GM18498 (cell line): ENCODE measurements at regions not wholly inside any gene's neighbourhood (a gene's known extent, or its start where the extent isn't known, plus 50 kb on each side); places are given as distances from the start of the nearest gene placed in this dataset.
A peak's percentile ranks its signal among the peaks of the same experiment; 100 is the strongest.

Experiments
- ATAC-seq: cut with Tn5 transposase; IDR thresholded peaks from one replicate; pipeline ENCODE4 v1.9.1; 2021; ENCODE audit warnings: mild to moderate bottlenecking, moderate library complexity; ENCODE audit not compliant: unreplicated experiment

- no peak for ATAC-seq
Observed at GRCh38 chr5:99928490-99928889, 606.7 kb upstream of the FAM174A start.

- ATAC-seq = peak; percentile 49
Observed at GRCh38 chr5:99926463-99926862, 608.7 kb upstream of the FAM174A start.

GRCh38 chr5:99922386-99922785, 612.8 kb upstream of the FAM174A start:
- ATAC-seq = no peak

DNA sequence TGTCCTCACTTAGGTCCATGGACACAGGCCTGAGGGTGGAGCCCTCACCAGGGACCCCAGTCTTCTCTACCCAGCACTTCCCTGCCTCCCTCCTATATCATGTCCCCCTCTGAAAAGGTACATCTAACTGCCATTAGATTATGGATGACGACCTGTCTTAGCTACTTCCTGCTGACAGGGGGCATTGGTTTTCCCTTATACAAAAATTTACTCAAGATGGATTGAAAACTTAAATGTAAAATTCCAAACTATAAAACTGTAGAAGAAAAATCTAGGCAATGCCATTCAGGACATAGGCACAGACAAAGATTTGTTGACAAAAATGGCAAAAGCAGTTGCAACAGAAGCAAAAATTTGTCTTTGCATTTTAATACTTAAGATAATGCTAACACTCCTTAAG, 623.2 kb upstream of the FAM174A start:
- no peak for ATAC-seq

GRCh38 chr5:99906776-99907175, 628.4 kb upstream of the FAM174A start:
- ATAC-seq = no peak

DNA sequence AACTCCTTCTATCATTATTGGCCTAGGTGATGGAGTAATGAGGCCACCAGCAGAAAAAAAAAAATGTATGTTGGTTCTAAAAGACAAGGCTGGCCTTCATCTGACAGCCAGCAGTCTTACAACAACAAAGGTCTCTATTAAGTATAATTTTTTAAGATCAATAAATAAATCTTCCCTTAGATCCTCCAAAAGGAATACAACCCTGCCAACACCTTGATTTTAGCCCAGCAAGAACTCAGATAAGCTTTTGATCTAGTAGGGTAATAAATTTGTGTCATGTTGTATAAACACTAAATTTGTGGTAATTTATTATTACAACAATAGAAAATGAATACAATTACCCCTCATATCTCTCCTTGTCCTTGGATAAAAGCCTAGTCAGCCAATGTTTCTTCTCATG, 633.2 kb upstream of the FAM174A start:
- no peak for ATAC-seq

DNA sequence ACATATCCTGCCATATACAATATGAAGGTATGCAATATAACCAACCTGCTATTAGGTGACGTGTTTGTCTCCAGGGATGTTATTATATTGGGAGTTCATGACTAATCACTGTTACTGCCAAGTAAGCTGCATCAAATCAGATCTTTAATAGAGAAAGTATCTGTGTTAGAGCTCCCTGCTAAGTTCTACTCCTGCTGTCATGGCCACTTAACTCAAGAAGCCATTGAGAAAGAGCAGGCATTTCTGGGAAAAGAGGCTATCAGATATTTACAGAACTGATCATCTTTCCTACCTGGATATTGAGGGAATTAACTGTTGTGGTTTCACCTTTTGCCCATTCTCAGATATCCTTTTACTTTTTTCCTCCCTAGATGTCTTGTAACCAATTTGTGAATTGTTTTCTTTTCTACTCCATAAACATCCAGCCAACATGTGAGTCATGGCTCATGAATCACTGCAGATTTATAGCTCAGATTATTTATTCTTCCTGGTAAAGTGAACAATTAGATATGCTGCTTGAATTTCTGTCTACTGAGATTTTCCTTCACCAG, 634.8 kb upstream of the FAM174A start:
- no peak for ATAC-seq

DNA sequence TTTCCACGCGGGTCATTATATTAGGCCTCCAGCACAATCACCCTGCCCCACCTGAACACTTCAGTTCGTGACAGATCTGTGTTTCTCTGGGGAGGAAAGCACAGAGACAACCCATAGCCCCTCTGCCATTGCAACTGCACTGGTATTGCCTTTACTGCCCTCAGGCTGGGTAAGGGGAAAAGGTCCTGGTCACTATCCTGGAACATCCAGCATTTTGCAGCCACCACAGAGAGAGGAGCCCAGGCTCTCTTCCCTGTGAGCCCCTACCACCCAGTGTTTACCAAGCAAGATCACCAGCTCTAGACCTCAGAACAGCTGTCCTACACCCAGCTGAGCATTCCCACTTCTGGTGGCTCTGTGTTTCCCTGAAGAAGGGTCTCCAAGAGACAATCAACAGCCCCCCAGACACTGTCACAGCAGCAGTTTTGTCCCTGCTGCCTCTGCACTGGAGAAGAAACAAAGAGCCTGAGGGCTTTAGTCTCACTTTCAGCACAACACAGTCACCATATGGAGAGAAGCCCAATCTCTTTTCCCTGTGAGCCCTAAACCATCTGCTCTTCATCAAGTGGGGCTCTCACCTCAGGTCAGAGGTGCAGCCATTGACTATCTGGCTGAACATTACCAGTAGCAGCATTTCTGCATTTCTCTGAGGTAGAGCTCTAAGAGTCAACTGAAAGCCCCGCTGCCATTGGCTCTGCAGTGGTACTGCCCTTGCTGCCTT, 655.2 kb upstream of the FAM174A start:
- ATAC-seq = no peak

DNA sequence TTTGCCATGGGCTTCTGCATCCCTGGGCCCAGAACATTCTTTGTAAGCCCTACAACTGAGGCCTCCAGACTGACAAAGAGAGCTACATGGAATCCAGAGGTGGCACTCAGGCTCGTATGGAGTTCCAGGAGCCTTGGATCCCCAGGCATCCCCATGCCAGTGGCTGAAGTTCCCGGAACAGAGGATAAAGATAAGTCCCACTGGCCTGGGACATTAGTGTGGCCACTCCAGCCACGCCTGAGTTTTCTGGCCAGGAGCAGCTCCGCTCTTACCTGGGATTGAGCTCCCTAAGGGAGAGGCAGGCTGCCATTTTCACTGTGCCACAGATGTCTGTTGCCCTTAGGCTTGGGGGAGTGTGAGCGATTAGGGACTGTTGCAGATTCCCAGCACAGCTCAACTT, 656.3 kb upstream of the FAM174A start:
- no peak for ATAC-seq

DNA sequence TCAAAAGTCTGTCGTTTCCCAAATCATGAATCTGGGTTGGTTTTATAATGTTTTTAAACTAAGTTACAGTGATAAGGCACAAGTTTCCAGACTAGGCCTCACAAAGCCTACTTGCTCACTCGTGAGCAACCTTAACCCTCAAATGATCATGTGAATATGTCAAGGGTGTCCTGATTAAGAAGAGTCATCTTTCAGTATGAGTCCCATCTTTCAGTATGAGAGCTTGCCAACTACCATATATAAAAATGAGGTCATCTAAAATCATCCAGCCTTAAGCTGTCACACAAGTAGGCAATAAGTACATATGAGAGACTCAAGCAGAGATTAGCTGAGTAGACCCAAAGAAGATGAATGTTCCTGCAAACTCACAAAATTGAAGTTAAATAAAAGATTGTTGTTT, 668.4 kb upstream of the FAM174A start:
- ATAC-seq = peak; percentile 84

- no peak for ATAC-seq
Observed at GRCh38 chr5:99865159-99865558, 670.0 kb upstream of the FAM174A start.

DNA sequence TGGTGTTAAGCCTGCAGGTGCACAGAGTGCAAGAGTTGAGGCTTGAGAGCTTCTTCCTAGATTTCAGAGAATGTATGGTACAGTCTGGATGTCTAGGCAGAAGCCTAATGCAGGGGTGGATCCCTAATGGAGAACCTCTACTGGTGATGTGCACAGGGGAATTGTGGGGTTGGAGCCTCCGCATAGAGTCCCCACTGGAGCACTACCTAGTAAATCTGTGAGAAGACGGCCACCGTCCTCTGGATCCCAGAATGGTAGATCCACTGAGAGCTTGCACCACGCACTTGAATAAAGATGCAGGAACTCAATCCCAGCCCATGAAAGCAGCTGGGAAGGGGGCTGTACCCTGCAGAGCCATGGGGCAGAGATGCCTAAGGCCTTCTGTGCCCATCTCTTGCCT, 699.4 kb upstream of the FAM174A start:
- ATAC-seq = no peak

GRCh38 chr5:99827136-99827535, 708.0 kb upstream of the FAM174A start:
- ATAC-seq = no peak

DNA sequence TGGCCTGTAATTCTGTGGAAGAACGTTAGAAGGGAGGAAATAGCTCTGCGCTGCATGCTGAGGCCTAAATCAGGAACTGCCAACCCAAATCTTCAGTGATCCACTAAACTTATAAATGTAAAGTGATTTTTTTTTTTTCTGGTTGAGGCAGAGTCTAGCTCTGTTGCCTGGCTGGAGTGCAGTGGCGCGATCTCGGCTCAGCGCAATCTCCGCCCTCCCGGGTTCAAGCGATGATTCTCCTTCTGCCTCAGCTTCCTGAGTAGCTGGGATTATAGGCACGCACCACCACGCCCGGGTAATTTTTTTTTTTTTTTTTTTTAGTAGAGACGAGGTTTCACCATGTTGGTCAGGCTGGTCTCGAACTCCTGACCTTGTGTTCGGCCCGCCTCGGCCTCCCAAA, 717.4 kb upstream of the FAM174A start:
- ATAC-seq = no peak

DNA sequence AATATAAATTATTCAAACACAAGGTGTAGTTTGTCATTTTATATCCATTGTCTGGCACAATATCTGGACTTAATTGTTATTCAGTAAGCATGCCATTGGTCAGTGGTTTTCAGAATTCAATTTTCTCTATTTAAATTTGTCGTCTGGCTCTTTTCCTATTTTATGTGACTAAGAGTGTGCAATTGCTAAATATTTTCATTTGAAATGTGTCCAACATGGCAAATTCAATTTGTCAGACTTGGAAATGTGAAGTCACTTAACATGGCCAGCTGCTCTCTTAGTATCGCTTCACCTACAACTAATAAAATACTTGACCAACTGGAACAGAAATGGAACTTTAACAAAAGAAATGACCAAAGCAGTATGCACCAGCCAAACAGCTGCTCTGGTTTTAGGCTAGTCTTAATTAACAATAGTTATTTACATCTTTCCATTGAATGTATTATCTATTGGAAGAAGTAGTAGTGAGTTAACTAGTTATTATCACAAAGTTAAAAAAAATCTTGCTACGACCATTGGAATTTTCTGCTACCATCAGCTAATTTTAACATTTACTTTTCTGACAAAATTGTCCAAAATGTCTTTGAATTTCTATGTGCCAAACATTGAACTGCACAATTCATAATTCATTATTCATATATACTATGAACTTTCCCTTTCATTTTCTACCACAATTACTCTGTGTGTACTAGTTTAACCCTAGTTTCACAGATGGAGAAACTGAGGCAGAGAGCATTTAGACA, 720.7 kb upstream of the FAM174A start:
- no peak for ATAC-seq

DNA sequence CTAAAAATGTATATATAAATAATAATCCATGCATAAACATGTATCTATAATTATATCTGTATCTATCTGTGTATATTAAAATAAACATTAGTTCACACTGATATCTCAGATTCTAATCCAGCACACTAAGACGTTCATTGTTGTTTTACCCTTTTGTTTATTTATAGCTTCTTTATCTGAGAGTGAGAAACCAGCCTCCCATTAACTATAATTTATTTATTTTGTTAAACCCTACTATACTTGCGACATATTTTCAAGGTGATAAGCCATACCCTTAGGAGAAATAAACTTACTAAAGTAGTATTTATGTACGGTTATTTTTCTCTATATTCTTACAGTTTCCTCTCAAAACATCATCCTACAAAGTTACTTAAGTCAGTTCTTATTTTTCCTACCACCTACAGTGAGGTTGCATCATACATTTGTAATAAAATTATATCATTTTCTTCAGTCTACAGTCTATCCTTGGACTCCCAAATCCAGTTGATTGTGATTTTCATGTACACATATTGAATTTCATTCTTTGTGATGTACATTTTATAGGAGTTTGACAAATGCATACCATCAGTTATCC, 726.4 kb upstream of the FAM174A start:
- ATAC-seq = no peak

DNA sequence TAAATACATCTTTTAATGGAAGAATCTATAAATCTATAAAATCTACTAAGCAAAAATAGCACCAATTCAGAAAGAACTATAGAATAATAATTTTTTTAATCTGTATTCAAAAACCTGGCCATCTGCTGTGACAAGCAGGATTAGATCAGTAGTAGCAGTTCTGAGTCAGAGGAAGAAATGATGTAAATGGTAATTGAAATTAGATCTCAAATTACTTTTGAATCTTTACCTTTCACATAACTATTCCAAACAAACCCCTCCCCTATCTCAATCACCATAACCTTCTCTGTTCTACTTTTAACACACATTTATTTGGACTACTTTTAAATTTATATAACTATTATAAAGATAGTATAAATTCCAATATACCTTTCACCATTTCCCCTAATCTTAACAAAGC, 727.8 kb upstream of the FAM174A start:
- ATAC-seq = no peak

GRCh38 chr5:99795031-99795430, 740.1 kb upstream of the FAM174A start:
- ATAC-seq = no peak

- ATAC-seq = no peak
Observed at GRCh38 chr5:99788482-99788881, 746.7 kb upstream of the FAM174A start.

GRCh38 chr5:99775189-99775588, 760.0 kb upstream of the FAM174A start:
- no peak for ATAC-seq

GRCh38 chr5:99773290-99773689, 761.9 kb upstream of the FAM174A start:
- ATAC-seq = no peak

- ATAC-seq = no peak
Observed at GRCh38 chr5:99771296-99771695, 763.9 kb upstream of the FAM174A start.
